Right lobe of liver (tissue), 6 donors: ENCODE measurements at regions not wholly inside any gene's neighbourhood (a gene's known extent, or its start where the extent isn't known, plus 50 kb on each side); places are given as distances from the start of the nearest gene placed in this dataset.

Experiments
- ATAC-seq, 4 donors: fragments of 200-7000 bp; cut with Tn5 transposase; one replicate each; pipeline ENCODE4 v1.9.1; 2020; ENCODE audit warnings: mild to moderate bottlenecking in 4 of 4, moderate library complexity in 4 of 4
- DNase-seq, 3 donors: peaks; one replicate each; pipeline ENCODE4 v3.0.0-alpha.2; 2020
- H3K27ac ChIP-seq, 3 donors: fragments of 200-600 bp; one replicate each; pipeline ENCODE4 v1.8.0; 2022
- H3K27me3 ChIP-seq, 2 donors: fragments of 200-600 bp; one replicate each; pipeline ENCODE4 v1.8.0; 2022
- H3K36me3 ChIP-seq, 4 donors: fragments of 200-600 bp; sonication (generic) in 1 of 4; one replicate each; pipeline versions ENCODE4 v1.5.1 to v1.8.0; 2017 to 2022; ENCODE audit warnings: control low read depth in 1 of 4
- H3K4me1 ChIP-seq, 4 donors: fragments of 200-600 bp; sonication (generic) in 1 of 4; one replicate each; pipeline versions ENCODE4 v1.5.1 to v1.8.0; 2017 to 2022; ENCODE audit warnings: control low read depth in 1 of 4
- H3K4me3 ChIP-seq, 3 donors: fragments of 200-600 bp; one replicate each; pipeline ENCODE4 v1.8.0; 2022
- H3K9me3 ChIP-seq, 4 donors: fragments of 200-600 bp; sonication (generic) in 1 of 4; one replicate each; pipeline versions ENCODE4 v1.5.1 to v1.8.0; 2017 to 2022; ENCODE audit warnings: control low read depth in 1 of 4
- POLR2A ChIP-seq: fragments of 450-650 bp; IDR thresholded peaks from one replicate; pipeline ENCODE4 v1.6.1; 2017; ENCODE audit warnings: antibody characterized with exemption, mild to moderate bottlenecking
- WGBS: methylation state at CpG from one replicate; pipeline ENCODE4 v1.1.6; 2018; ENCODE audit warnings: low coverage, low lambda C conversion rate; ENCODE audit not compliant: insufficient coverage; ENCODE audit errors: missing lambda C conversion rate; 5-methylcytosine and 5-hydroxymethylcytosine counted together
- intact Hi-C, 2 donors: fragments of 100-400 bp; cut with DNase I; formaldehyde crosslinking; loops; one replicate each; pipeline versions ENCODE4 v1.11.2 to v1.14.1; 2022
- TF ChIP-seq, protein P1 (sequence below), 4 donors: fragments of 200-600 bp in 3 of 4; fragments of 450-650 bp in 1 of 4; IDR thresholded peaks; one replicate each; pipeline versions ENCODE4 v1.5.1 to v1.8.0; 2016 to 2022; ENCODE audit warnings: antibody characterized with exemption in 4 of 4, mild to moderate bottlenecking in 2 of 4
- donor health status: DM: no; HTN: yes; CAD: no.
- donor health status: DM: no; HTN: no; CAD: no.
- donor health status: DM: no; HTN: no; CAD: no.
- donor health status: DM: no; HTN: yes; CAD: no.
- donor health status: DM: no; HTN: yes; CAD: no.

DNA sequence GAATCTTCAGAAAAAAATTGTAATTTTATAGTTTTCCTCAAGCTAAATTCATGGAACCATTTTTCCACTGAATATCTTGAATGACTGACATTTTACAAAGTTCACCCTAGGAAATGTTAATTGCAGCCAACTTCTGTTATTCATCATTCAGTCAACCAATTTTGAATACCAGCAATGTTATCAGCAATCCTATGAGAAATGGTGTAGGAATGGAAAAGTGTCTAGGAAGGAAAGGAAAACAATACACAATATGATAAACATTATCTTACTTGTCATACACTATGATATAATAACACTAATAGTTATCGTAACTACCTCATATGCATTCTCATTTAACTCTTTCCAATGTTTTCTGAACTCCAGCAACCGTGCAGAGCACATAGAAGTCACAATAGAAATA lies 790.5 kb upstream of the LRRC4C start:
- DNase-seq (no peak), ATAC-seq (no peak)
- Histone ChIP-seq H3K36me3 (no peaks in the 10 kb centered on the region), H3K4me3 (no peak overlapping the region), H3K27ac (no peak overlapping the region), H3K27me3 (no peaks in the 10 kb centered on the region), H3K4me1 (no peaks in the 10 kb centered on the region), H3K9me3 (no peaks in the 10 kb centered on the region)
- 34% methylated on average over 2 of the region's 2 CpGs for WGBS
- TF ChIP-seq, protein P1, sequence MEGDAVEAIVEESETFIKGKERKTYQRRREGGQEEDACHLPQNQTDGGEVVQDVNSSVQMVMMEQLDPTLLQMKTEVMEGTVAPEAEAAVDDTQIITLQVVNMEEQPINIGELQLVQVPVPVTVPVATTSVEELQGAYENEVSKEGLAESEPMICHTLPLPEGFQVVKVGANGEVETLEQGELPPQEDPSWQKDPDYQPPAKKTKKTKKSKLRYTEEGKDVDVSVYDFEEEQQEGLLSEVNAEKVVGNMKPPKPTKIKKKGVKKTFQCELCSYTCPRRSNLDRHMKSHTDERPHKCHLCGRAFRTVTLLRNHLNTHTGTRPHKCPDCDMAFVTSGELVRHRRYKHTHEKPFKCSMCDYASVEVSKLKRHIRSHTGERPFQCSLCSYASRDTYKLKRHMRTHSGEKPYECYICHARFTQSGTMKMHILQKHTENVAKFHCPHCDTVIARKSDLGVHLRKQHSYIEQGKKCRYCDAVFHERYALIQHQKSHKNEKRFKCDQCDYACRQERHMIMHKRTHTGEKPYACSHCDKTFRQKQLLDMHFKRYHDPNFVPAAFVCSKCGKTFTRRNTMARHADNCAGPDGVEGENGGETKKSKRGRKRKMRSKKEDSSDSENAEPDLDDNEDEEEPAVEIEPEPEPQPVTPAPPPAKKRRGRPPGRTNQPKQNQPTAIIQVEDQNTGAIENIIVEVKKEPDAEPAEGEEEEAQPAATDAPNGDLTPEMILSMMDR (IDR thresholded peaks at IDR 0.05) = no peak
- TF ChIP-seq POLR2A = no peak
- intact Hi-C loops = no loop called here

DNA sequence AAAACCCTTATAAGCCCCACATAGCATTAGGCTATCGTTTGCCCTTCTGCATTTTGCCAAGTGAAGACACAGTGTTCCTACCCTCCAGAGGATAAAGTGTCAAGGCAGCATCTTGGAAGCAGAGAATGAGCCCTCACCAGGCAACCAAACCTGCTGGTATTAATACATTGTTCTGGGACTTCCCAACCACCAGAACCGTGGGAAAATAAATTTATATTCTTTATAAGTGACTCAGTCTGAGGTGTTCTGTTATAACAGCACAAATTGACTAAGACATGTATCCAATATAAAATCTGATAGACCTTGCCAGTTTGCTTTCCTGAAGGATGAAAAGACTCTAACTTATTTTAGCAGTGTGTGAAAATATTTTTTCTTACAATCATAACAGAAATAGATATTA lies 792.5 kb upstream of the LRRC4C start:
- 27% methylated on average over 2 of the region's 2 CpGs for WGBS
- DNase-seq (no peak), ATAC-seq (no peak)
- Histone ChIP-seq H3K4me1 (no peaks in the 10 kb centered on the region), H3K4me3 (no peak overlapping the region), H3K36me3 (no peaks in the 10 kb centered on the region), H3K27ac (no peak overlapping the region), H3K9me3 (no peaks in the 10 kb centered on the region), H3K27me3 (no peaks in the 10 kb centered on the region)
- intact Hi-C loops = no loop called here
- TF ChIP-seq, protein P1 (IDR thresholded peaks at IDR 0.05) = no peak
- no peak for TF ChIP-seq POLR2A

DNA sequence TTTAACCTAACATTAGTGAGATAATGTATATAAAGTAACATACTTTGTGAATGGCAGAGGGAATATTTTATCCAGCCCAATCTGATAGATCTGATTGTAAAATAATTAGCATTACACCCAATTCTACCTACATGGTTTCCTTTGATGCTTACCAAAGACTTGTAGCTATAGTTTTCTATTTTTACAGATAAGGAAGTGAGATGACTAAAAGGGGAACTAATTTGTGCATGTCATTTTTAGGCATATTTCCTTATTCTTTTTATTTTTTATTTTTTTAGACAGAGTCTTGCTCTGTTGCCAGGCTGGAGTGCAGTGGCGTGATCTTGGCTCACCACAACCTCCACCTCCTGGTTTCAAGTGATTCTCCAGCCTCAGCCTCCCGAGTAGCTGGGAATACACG lies 793.7 kb upstream of the LRRC4C start:
- Histone ChIP-seq H3K27me3 (no peaks in the 10 kb centered on the region), H3K4me3 (no peak overlapping the region), H3K27ac (no peak overlapping the region), H3K4me1 (no peaks in the 10 kb centered on the region), H3K36me3 (no peaks in the 10 kb centered on the region), H3K9me3 (no peaks in the 10 kb centered on the region)
- intact Hi-C loops = no loop called here
- WGBS = 32% methylated on average over 3 of the region's 3 CpGs
- TF ChIP-seq POLR2A = no peak
- TF ChIP-seq, protein P1 (IDR thresholded peaks at IDR 0.05) = no peak
- DNase-seq (no peak), ATAC-seq (no peak)

DNA sequence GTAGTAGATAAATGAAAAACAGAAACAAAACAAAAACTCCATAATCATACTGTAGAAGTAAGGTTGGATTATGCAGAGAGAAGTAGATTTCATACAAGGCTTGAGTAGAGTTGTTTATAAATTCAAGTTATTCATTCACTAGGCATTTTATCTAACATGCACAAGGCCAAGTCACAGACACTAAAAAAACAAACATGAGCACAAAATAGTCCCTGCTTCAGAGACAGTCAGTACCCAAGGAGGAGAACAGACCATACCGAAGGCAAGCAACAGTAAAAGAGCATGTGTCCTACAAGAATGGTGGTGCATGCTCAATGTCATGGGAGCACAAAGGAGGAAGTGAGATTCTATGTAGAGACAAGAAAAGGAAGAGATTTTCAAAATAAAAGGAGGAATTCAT lies 796.5 kb upstream of the LRRC4C start:
- Histone ChIP-seq H3K27ac (no peak overlapping the region), H3K36me3 (no peaks in the 10 kb centered on the region), H3K27me3 (no peaks in the 10 kb centered on the region), H3K9me3 (no peaks in the 10 kb centered on the region), H3K4me3 (no peak overlapping the region), H3K4me1 (no peaks in the 10 kb centered on the region)
- 43% methylated on average over 1 of the region's 1 CpG for WGBS
- ATAC-seq (no peak), DNase-seq (no peak)
- intact Hi-C loops = no loop called here
- TF ChIP-seq POLR2A = no peak
- TF ChIP-seq, protein P1 (IDR thresholded peaks at IDR 0.05) = no peak

DNA sequence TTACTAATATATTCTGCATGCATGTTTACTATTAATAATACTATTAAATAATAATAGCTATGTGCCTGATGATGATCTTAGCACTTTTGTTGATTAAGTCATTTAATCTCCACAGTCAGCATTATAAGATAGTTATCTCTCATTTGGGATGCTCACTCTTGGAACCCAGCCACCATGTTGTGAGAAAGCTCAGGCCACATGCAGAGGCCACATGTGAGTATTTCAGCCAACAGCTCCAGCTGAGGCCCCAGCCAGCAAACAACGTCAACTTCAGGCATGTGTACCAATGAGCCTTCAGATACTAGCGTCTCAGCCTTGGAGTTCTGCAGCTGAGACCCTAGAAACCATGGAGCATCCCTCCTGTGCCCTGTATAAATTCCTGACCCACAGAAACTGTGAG lies 798.1 kb upstream of the LRRC4C start:
- H3K4me1 ChIP-seq = no peaks in the 10 kb centered on the region
- H3K27ac ChIP-seq = no peak overlapping the region
- DNase-seq (no peak), ATAC-seq (no peak)
- H3K36me3 ChIP-seq = no peaks in the 10 kb centered on the region
- TF ChIP-seq, protein P1 (IDR thresholded peaks at IDR 0.05) = no peak
- TF ChIP-seq POLR2A = no peak
- no peaks in the 10 kb centered on the region for H3K9me3 ChIP-seq
- no peaks in the 10 kb centered on the region for H3K27me3 ChIP-seq
- H3K4me3 ChIP-seq = no peak overlapping the region
- 20% methylated on average over 1 of the region's 2 CpGs for WGBS
- intact Hi-C loops = no loop called here
